ENCODE measurements at regions not wholly inside any gene's neighbourhood (a gene's known extent, or its start where the extent isn't known, plus 50 kb on each side); places are given as distances from the start of the nearest gene placed in this dataset.

DNA sequence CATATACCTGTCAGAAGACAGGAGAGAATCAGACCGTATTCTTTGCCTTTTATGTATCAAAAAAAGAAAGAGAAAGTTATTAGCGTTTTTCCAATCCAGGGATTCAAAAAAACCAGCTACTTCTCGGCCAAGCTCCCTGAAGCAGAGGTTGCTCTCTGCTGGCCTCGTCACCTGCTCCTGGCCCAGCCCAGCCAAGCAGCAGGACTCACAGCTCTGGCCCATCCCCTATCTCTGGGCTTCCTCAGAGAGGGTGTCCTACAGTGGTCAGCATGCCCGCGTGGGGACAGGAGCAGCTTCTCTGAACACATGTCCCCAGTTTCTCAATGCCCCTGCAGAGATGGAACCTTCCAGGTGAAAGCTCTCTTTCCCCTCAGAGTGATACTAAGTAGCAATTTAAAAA, 209.0 kb downstream of the URI1 start:
- TF ChIP-seq, protein P1, sequence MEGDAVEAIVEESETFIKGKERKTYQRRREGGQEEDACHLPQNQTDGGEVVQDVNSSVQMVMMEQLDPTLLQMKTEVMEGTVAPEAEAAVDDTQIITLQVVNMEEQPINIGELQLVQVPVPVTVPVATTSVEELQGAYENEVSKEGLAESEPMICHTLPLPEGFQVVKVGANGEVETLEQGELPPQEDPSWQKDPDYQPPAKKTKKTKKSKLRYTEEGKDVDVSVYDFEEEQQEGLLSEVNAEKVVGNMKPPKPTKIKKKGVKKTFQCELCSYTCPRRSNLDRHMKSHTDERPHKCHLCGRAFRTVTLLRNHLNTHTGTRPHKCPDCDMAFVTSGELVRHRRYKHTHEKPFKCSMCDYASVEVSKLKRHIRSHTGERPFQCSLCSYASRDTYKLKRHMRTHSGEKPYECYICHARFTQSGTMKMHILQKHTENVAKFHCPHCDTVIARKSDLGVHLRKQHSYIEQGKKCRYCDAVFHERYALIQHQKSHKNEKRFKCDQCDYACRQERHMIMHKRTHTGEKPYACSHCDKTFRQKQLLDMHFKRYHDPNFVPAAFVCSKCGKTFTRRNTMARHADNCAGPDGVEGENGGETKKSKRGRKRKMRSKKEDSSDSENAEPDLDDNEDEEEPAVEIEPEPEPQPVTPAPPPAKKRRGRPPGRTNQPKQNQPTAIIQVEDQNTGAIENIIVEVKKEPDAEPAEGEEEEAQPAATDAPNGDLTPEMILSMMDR (IDR thresholded peaks at IDR 0.05 in 2 of 3, conservative IDR thresholded peaks at IDR 0.05 in 1 of 3; ENCODE audit: borderline replicate concordance in 1 of 3, insufficient read depth in 1 of 3, low read depth in 2 of 3, low read length in 2 of 3): no peak
- TF ChIP-seq EZH2phosphoT487 (IDR thresholded peaks at IDR 0.05; ENCODE audit: borderline replicate concordance) (no peak), EGR1 (IDR thresholded peaks at IDR 0.05; ENCODE audit: low read depth) (no peak), POLR2A (IDR thresholded peaks at IDR 0.05; ENCODE audit: borderline replicate concordance, extremely low read depth, insufficient read depth, insufficient read length) (no peak), RAD21 (IDR thresholded peaks at IDR 0.05; ENCODE audit: low read depth) (no peak), POLR2AphosphoS5 (IDR thresholded peaks at IDR 0.05; ENCODE audit: low read depth, low read length) (no peak), EZH2 (IDR thresholded peaks at IDR 0.05) (no peak), TCF7L2 (IDR thresholded peaks at IDR 0.05; ENCODE audit: borderline replicate concordance, extremely low read depth, insufficient read depth, insufficient read length) (no peak), FOSL1 (IDR thresholded peaks at IDR 0.05; ENCODE audit: low read depth) (no peak), ZNF274 (IDR thresholded peaks at IDR 0.05; ENCODE audit: low read depth, low read length) (no peak), JUND (IDR thresholded peaks at IDR 0.05) (no peak)
- TF ChIP-seq, protein P2, sequence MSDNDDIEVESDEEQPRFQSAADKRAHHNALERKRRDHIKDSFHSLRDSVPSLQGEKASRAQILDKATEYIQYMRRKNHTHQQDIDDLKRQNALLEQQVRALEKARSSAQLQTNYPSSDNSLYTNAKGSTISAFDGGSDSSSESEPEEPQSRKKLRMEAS (IDR thresholded peaks at IDR 0.05): no peak
